Heart left ventricle (tissue), 13 donors: ENCODE measurements at regions not wholly inside any gene's neighbourhood (a gene's known extent, or its start where the extent isn't known, plus 50 kb on each side); places are given as distances from the start of the nearest gene placed in this dataset.

Experiments used
- CTCF ChIP-seq, 12 donors: fragments of 200-600 bp; sonication (generic) in 4 of 12; IDR thresholded peaks; one replicate each; pipeline versions ENCODE4 v1.5.0 to v1.8.0; 2018 to 2022; ENCODE audit warnings: antibody characterized with exemption in 12 of 12, mild to moderate bottlenecking in 5 of 12
- POLR2A ChIP-seq, 2 donors: fragments of 450-650 bp; IDR thresholded peaks; one replicate each; pipeline ENCODE4 v1.6.1; 2017; ENCODE audit warnings: antibody characterized with exemption in 2 of 2, mild to moderate bottlenecking in 2 of 2, moderate library complexity in 2 of 2
- donor health status: ischemic (EF 13 %, LVEDD 7.1; RV severe dilation, severe dysfunction).
- donor health status: DM: no; HTN: yes; CAD: no.
- donor health status: DM: no; HTN: no; CAD: no.
- donor health status: ischemic (EF 25% LVEDD 6.9; RV normal size, moderate dysfunction).
- donor health status: ischemic (EF 25% LVEDD 5.7; RV mildly dilated, moderate dysfunction).
- donor health status: ischemic (EF 35%, LVEDD 5.7; RV mildly dilated, moderate dysfunction).
- donor health status: nonischemic (EF 11% LVEDD 7.7; RV severe dilation, severe dysfunction).
- donor health status: DM: yes; HTN: yes; CAD: no.
- donor health status: PGD.
- donor health status: ischemic (EF 29% LVEDD 5.4; RV normal size, mild dysfunction).
- donor health status: nonischemic (EF 23%, LVEDD 6.1; RV moderate dilation, normal function).

GRCh38 chr13:109840201-109840892 lies 54.0 kb upstream of the IRS2 start:
- no peak for TF ChIP-seq POLR2A (IDR thresholded peaks at IDR 0.05)
- TF ChIP-seq CTCF (IDR thresholded peaks at IDR 0.05): no peak
